HG03354 (cell line): ENCODE measurements at regions not wholly inside any gene's neighbourhood (a gene's known extent, or its start where the extent isn't known, plus 50 kb on each side); places are given as distances from the start of the nearest gene placed in this dataset.

Experiments used
- ATAC-seq: cut with Tn5 transposase; IDR thresholded peaks from one replicate; pipeline ENCODE4 v1.9.1; 2021; ENCODE audit warnings: mild to moderate bottlenecking; ENCODE audit not compliant: unreplicated experiment, poor library complexity, severe bottlenecking

GRCh38 chr4:173878701-173879100, 348.7 kb upstream of the HAND2 start:
- ATAC-seq, result no peak

GRCh38 chr4:173871643-173872042, 341.6 kb upstream of the HAND2 start:
- no peak for ATAC-seq

GRCh38 chr4:173866322-173867026, 336.4 kb upstream of the HAND2 start:
- ATAC-seq, result no peak

GRCh38 chr4:173862754-173863153, 332.7 kb upstream of the HAND2 start:
- no peak for ATAC-seq

GRCh38 chr4:173860094-173860493, 330.1 kb upstream of the HAND2 start:
- no peak for ATAC-seq

GRCh38 chr4:173859091-173859713, 329.2 kb upstream of the HAND2 start:
- no peak for ATAC-seq

GRCh38 chr4:173858471-173858870, 328.4 kb upstream of the HAND2 start:
- no peak for ATAC-seq

- ATAC-seq, result no peak
These were observed 327.8 kb upstream of the HAND2 start for GRCh38 chr4:173857828-173858227.

- no peak for ATAC-seq
These were observed 325.0 kb upstream of the HAND2 start for GRCh38 chr4:173855015-173855414.

- no peak for ATAC-seq
These were observed 322.7 kb upstream of the HAND2 start for GRCh38 chr4:173852775-173853174.

GRCh38 chr4:173845580-173845979, 315.6 kb upstream of the HAND2 start:
- ATAC-seq, result no peak

GRCh38 chr4:173839865-173840264, 309.8 kb upstream of the HAND2 start:
- no peak for ATAC-seq

- no peak for ATAC-seq
These were observed 307.5 kb upstream of the HAND2 start for GRCh38 chr4:173837517-173837916.

- ATAC-seq, result no peak
These were observed 305.9 kb upstream of the HAND2 start for GRCh38 chr4:173835903-173836302.

GRCh38 chr4:173834151-173834550, 304.1 kb upstream of the HAND2 start:
- no peak for ATAC-seq

GRCh38 chr4:173829565-173829964, 299.5 kb upstream of the HAND2 start:
- ATAC-seq, result no peak

GRCh38 chr4:173827707-173828106, 297.7 kb upstream of the HAND2 start:
- no peak for ATAC-seq

GRCh38 chr4:173821876-173822275, 291.8 kb upstream of the HAND2 start:
- ATAC-seq, result no peak

GRCh38 chr4:173821036-173821435, 291.0 kb upstream of the HAND2 start:
- no peak for ATAC-seq

- no peak for ATAC-seq
These were observed 277.3 kb upstream of the HAND2 start for GRCh38 chr4:173807347-173807746.

GRCh38 chr4:173805884-173806283, 275.9 kb upstream of the HAND2 start:
- no peak for ATAC-seq

GRCh38 chr4:173802662-173803022, 272.6 kb upstream of the HAND2 start:
- no peak for ATAC-seq
